Posterior vena cava (tissue), 2 donors: ENCODE measurements at regions not wholly inside any gene's neighbourhood (a gene's known extent, or its start where the extent isn't known, plus 50 kb on each side); places are given as distances from the start of the nearest gene placed in this dataset.

Source experiments
- DNase-seq: peaks from one replicate; pipeline ENCODE4 v3.0.0-alpha.2; 2020; ENCODE audit warnings: low spot score
- intact Hi-C, 2 donors: fragments of 100-400 bp; cut with DNase I; formaldehyde crosslinking; loops; one replicate each; pipeline versions ENCODE4 v1.14.1 to v1.14.2; 2022 to 2023
- donor health status: DM: yes; HTN: yes; CAD: no.
- donor health status: DM: yes; HTN: yes; CAD: no.

- intact Hi-C loops = no loop called here
- no peak for DNase-seq
These were observed 362.7 kb upstream of the AZI2 start for GRCh38 chr3:28711293-28711692.

DNA sequence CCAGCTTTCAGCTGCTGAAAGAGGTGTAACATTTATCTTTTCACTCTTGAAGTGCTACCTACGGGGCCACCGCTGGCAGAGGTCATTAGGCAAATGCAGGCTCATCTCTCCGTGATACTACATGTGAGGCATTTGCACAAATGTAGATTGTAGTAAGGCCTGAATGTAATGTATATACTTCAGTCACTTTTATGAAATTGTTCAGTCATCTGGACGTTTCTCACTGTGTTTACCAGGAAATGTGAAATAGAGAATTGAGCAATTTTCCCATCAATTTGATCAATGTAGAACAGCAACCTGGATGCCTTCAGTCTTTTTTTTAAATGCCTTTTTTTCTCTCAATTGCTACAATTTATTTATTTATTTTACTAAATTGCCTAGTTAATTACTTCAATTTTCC is 368.3 kb upstream of the AZI2 start:
- intact Hi-C loops = no loop called here
- DNase-seq = no peak

DNA sequence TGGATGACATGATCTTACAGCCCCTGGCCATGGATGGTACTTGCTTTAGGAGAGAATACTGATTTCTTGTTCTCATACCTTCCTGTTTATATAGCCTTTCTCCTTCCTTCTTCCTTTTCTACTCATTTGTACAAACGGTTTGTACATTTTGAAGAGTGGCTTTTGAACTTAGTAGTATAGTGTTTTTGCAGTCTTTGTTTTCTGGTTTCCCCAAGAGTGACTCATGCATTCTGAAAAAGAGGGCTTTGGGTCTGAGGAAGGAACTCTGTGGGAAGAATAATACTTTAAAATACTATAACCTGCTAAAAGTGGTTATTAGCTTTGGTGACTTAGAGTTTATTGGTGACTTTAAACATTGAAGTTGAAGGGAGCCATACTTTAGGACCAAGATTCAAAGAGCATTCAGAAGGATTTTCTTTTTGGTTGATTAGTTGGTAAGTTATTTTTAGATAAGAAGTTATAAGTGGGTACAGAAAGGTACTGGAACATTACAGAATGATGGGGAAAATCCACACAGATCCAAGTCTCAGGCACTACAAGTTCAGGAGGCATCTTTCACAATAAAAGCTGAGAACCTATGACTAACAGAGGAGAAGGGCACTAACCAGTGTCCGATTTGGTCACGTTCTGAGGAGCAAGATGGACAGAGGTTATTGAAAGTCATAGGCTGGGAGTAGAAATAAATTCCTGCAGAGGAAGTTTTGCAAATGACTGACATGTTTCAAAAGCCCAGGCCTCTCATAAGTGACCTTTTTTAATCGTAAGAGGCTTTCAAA is 369.6 kb upstream of the AZI2 start:
- no peak for DNase-seq
- intact Hi-C loops = no loop called here

DNA sequence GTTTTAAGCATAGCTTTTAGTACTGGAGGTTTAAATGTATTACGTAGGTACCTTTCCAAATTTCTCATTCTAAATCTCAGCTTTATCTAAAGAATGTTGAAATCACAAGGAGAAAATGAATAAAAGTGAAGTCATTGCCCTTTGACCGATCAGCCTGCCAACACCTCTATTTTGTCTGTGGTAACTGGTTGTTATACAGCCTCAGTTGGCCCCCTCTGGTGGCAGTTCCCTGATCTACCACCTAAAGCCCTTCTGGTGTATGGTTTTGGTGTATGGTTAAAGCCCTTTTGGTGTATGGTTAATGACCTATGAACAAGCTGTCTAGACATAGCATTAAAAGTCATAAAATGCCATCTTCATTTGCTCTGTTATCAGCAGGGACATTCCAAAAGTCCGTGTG is 378.2 kb upstream of the AZI2 start:
- intact Hi-C loops = no loop called here
- no peak for DNase-seq

DNA sequence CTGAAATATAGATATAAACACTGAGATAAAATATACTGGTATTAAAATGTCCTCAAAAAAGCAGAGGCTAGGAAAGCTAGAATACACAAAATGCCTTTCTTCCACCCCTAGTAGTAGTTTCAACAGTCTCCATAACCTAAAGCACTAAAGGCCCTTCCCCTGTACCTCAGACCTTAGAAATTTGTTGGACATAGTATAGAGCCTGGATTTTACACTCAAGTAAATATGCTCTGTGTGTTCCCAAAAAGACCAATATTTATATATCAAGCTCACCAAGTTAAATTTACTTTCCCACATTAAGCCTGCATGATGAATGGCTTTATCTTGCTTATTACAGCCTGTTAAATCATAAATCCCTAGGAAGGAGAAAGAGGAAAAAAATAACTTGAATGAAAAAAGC is 378.7 kb upstream of the AZI2 start:
- intact Hi-C loops = no loop called here
- no peak for DNase-seq

DNA sequence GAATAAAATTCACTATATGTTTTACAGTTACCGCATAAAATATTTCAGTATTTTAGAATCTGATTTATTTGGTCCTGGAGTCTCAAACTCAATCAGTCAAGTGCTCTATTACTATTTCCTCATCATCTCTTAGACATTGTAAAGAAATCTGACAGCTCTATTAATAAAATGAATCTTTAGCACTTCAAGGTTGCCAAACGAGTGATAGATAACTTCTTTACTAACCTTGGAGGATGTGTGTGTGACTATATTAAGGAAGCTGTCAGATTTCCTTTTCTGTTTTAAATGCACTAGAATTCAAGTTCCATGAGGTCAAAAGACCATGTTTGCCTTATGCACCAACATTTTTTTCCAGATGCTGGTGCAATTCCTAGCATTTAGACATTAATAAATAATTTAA is 389.8 kb upstream of the AZI2 start:
- intact Hi-C loops = no loop called here
- no peak for DNase-seq

DNA sequence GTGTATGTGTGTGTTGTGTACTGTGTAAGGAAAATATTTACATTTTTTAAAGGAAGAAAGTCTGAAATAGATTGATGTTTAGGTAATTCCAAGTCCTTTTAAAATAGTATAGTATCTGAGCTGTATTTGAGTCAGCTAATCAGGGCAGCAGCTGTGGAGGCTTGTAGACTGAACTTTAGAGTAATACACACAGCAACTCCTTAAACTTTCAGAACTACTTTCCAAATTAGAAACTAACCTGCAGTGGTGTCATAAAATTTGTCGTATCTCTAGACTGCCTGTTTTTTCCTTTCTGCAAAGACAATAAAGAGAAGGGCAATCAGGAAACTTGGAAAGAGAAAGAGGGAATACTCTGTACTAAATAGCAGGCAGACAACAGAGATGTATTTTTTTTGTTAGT is 391.0 kb upstream of the AZI2 start:
- intact Hi-C loops = no loop called here
- DNase-seq = no peak

DNA sequence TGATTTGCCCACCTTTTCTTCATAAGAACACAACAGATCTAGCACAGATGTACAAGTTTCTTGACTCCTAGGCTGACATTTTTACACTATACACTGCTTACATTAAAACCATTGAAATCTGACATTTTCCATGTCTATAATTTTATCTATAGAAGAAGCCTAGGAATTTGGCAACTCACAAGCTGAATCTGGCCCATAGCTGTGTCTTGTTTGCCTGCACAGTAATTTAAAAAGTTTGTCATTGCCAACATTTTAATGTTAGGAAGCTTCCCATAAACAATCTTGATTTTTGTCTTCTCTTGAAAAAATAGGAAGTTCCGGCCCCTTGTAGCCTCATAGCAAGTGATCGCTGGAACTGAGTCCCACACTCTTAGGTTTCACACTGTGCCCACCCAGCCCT is 394.6 kb upstream of the AZI2 start:
- intact Hi-C loops = no loop called here
- DNase-seq = no peak

- DNase-seq = no peak
- intact Hi-C loops = no loop called here
These were observed 395.2 kb upstream of the AZI2 start for GRCh38 chr3:28743831-28744230.

GRCh38 chr3:28745436-28745835 is 396.8 kb upstream of the AZI2 start:
- DNase-seq = no peak
- intact Hi-C loops = no loop called here

GRCh38 chr3:28745916-28746617 is 397.4 kb upstream of the AZI2 start:
- intact Hi-C loops = no loop called here
- no peak for DNase-seq

GRCh38 chr3:28746990-28747389 is 398.4 kb upstream of the AZI2 start:
- no peak for DNase-seq
- intact Hi-C loops = no loop called here

- no peak for DNase-seq
- intact Hi-C loops = loop anchor here in 1 of 2 donors (10.0 kb wide), 1 partner anchor 227 kb away; no protein-coding TSS in a partner anchor
These were observed 403.2 kb upstream of the AZI2 start for GRCh38 chr3:28751864-28752263.

DNA sequence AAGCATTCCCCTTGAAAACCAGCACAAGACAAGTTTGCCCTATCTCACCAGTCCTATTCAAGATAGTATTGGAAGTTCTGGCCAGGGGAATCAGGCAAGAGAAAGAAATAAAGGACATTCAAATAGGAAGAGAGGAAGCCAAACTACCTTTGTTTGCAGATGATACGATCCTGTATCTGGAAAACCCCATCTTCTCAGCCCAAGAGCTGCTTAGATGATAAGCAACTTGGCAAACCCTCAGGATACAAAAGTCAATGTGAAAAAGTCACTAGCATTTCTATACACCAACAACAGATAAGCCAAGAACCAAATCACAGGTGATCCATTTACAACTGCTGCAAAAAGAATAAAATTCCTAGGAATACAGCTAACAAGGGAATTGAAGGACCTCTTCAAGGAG is 403.7 kb upstream of the AZI2 start:
- no peak for DNase-seq
- intact Hi-C loops = loop anchor here in 1 of 2 donors (10.0 kb wide), 1 partner anchor 227 kb away; no protein-coding TSS in a partner anchor

GRCh38 chr3:28756056-28756455 is 407.4 kb upstream of the AZI2 start:
- DNase-seq = no peak
- intact Hi-C loops = loop anchor here in 1 of 2 donors (10.0 kb wide), 1 partner anchor 231 kb away; no protein-coding TSS in a partner anchor

- intact Hi-C loops = loop anchor here in 1 of 2 donors (10.0 kb wide), 1 partner anchor 233 kb away; no protein-coding TSS in a partner anchor
- no peak for DNase-seq
These were observed 409.5 kb upstream of the AZI2 start for GRCh38 chr3:28758115-28758514.

DNA sequence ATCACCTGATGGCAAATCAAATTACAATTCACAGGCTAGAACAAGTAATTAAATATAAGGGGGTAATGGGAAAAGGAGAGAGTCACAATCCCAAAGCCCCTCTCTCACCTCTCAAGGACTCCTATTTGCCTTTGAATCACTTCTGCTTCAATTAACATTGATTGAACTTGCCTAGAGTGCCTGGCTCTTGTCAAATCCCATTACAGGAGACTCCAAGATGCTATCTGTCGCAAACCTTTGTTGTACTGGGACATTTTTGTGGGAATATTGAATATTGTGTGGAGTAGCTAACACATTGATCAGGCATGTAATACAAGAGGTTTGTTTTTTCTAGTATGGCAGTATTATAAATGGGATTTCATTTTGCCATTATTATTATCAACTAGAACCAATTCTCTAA is 412.8 kb upstream of the AZI2 start:
- DNase-seq = no peak
- intact Hi-C loops = no loop called here

DNA sequence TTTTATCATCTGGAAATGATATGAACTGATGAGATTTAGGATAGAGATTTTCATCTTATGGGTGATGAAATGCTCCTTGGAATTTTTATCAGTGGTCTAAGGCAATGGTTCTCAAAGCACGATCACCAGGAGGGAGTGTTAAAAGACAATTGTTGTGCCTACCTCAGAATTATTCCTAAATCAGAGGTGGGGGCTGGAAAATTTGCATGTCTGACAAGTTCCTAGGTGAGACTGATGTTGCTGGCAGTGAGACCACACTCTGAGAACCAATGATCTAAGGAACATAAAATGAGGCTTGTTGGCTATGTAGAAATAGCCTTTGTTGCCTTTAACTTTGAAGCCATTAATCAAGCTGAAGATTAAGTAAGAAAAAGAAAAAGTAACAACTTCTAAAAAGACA is 416.6 kb upstream of the AZI2 start:
- DNase-seq = no peak
- intact Hi-C loops = no loop called here

- intact Hi-C loops = no loop called here
- DNase-seq = no peak
These were observed 419.8 kb upstream of the AZI2 start for GRCh38 chr3:28768439-28768838.

DNA sequence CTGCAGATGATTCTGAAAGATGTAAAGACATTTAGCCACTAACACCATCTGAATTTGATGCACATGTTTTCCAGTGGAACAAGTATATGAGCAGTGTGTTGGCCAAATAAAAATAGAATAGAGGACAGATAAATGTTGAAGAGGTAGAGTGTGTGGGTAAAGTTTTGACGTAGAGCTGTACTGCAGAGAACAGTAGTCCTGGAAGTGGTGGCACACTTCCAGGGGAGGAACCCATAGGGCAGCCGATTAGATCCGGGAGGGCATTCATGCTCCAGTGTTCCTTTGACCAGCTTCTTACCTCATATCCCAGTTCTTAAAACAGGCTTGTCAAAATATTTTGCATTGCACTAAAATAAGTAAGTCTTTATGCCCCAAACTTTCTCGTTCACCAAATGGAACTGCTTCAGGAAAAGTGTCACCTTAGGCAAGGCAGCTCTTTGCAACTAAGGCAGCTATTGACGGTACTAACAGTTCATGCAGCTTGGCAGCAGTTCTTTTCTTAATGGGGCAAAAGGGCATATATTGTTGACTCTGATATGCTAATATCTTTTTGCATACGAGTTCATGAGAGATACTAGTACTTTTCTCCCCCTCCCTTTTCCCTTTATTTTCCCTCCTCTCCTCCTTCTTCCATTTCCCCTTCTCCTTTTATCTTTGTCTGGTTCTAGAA is 429.3 kb upstream of the AZI2 start:
- DNase-seq = no peak
- intact Hi-C loops = no loop called here
